HEK293T (cell line): ENCODE measurements at regions not wholly inside any gene's neighbourhood (a gene's known extent, or its start where the extent isn't known, plus 50 kb on each side); places are given as distances from the start of the nearest gene placed in this dataset.

Source experiments
- NFRKB ChIP-seq: fragments of 450-650 bp; IDR thresholded peaks from 2 replicates; pipeline ENCODE4 v1.6.1; 2016; ENCODE audit warnings: mild to moderate bottlenecking, moderate library complexity
- TF ChIP-seq, protein P1 (sequence below): fragments of 450-650 bp; IDR thresholded peaks from 2 replicates; pipeline ENCODE4 v1.6.1; 2016

DNA sequence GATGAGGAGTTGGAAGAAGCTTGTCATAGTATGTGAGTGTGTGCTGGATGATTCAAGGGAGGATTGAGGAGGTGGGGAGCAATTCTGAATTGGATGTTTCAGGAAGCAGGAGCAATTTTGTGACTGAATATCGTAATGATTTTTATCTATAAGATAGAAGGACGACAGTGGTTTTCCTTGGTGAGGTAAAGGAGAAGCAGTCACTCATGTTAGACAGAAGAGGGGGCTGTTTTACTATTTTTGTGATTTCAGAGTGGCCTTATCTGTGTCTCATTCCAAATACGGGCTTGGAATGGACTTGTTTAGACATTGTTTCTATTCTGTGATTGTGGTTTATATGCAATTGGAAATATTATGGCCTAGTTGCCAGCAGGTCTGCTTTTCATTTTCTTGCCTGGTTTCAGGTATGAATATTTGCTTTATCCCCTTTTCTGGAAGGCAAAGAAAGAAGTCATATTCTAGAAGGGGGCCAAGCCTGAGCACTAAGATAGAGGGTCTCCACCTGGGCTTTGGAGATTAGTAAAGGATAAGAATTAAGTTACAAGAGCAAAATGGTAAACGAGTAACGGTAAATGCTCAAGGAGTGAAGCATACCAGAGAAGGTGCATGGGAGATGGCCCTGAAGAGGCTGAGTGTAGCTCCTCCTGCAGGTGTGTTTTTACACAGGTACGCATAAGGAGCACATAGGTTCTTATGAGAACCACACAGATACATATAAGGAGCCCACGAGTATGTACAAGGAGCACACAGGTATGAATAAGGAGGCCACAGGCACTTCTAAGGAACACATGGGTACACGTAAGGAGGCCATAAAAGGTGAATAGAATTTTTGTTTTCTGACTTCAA lies 124.6 kb upstream of the KCNAB1 start:
- no peak for TF ChIP-seq NFRKB
- TF ChIP-seq, protein P1, sequence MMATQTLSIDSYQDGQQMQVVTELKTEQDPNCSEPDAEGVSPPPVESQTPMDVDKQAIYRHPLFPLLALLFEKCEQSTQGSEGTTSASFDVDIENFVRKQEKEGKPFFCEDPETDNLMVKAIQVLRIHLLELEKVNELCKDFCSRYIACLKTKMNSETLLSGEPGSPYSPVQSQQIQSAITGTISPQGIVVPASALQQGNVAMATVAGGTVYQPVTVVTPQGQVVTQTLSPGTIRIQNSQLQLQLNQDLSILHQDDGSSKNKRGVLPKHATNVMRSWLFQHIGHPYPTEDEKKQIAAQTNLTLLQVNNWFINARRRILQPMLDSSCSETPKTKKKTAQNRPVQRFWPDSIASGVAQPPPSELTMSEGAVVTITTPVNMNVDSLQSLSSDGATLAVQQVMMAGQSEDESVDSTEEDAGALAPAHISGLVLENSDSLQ, result peak; percentile 27; the same call in 1 of the 2 replicates
